H1 (cell line): ENCODE measurements at regions not wholly inside any gene's neighbourhood (a gene's known extent, or its start where the extent isn't known, plus 50 kb on each side); places are given as distances from the start of the nearest gene placed in this dataset.

Experiments used
- CREB1 ChIP-seq: IDR thresholded peaks from 2 replicates; pipeline ENCODE4 v1.6.1; 2012; ENCODE audit warnings: inconsistent platforms
- CTBP2 ChIP-seq: IDR thresholded peaks from 2 replicates; pipeline ENCODE4 v1.7.0; 2011; ENCODE audit warnings: borderline replicate concordance, mild to moderate bottlenecking, moderate library complexity, mixed read lengths, low read length; ENCODE audit not compliant: insufficient read depth, insufficient read length
- EP300 ChIP-seq, 2 experiments: IDR thresholded peaks; 1 replicate in 1 of 2; 2 replicates in 1 of 2; pipeline ENCODE4 v1.6.1; 2011 to 2012; ENCODE audit warnings: low read depth in 2 of 2, low read length in 2 of 2, mild to moderate bottlenecking in 2 of 2, borderline replicate concordance in 1 of 2, inconsistent platforms in 1 of 2, moderate library complexity in 1 of 2
- NRF1 ChIP-seq: IDR thresholded peaks from 2 replicates; pipeline ENCODE4 v1.6.1; 2011; ENCODE audit warnings: mild to moderate bottlenecking, low read depth, low read length, improper control_type of control experiment
- RXRA ChIP-seq: IDR thresholded peaks from 2 replicates; pipeline ENCODE4 v1.6.1; 2011; ENCODE audit warnings: low read depth, mild to moderate bottlenecking, low read length, moderate library complexity; ENCODE audit not compliant: insufficient read depth
- SAP30 ChIP-seq: fragments of 300-600 bp; sonication (generic); IDR thresholded peaks from 2 replicates; pipeline ENCODE4 v1.7.1; 2012; ENCODE audit warnings: low read length, moderate library complexity, mild to moderate bottlenecking, inconsistent platforms; ENCODE audit not compliant: insufficient read depth, insufficient replicate concordance
- SUZ12 ChIP-seq: fragments of 200-600 bp; sonication (generic); IDR thresholded peaks from 2 replicates; pipeline ENCODE4 v1.6.1; 2012; ENCODE audit warnings: mild to moderate bottlenecking, inconsistent platforms, low read length, moderate library complexity, mixed read lengths
- USF2 ChIP-seq: IDR thresholded peaks from 2 replicates; pipeline ENCODE4 v1.6.1; 2011; ENCODE audit warnings: low read length, improper control_type of control experiment
- TF ChIP-seq, protein P1 (sequence below): IDR thresholded peaks from 2 replicates; pipeline ENCODE4 v1.6.1; 2011; ENCODE audit warnings: low read depth, mild to moderate bottlenecking, low read length; ENCODE audit not compliant: insufficient read depth

GRCh38 chr1:58158506-58159433, 387.8 kb downstream of the OMA1 start (continued):
- TF ChIP-seq USF2 (no peak), SAP30 (no peak), CREB1 (no peak), NRF1 (no peak), CTBP2 (no peak), SUZ12 (no peak), EP300 (IDR thresholded peaks at IDR 0.05; ENCODE audit: borderline replicate concordance in 1 of 2, low read depth in 2 of 2, low read length in 2 of 2) (no peak), RXRA (no peak)
- TF ChIP-seq, protein P1, sequence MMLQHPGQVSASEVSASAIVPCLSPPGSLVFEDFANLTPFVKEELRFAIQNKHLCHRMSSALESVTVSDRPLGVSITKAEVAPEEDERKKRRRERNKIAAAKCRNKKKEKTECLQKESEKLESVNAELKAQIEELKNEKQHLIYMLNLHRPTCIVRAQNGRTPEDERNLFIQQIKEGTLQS: no peak
